D721Med (cell line): ENCODE measurements at regions not wholly inside any gene's neighbourhood (a gene's known extent, or its start where the extent isn't known, plus 50 kb on each side); places are given as distances from the start of the nearest gene placed in this dataset.
A peak's percentile ranks its signal among the peaks of the same experiment; 100 is the strongest.

Source experiments
- DNase-seq: peaks from one replicate; pipeline ENCODE4 v3.0.0; 2011; ENCODE audit warnings: low spot score; ENCODE audit not compliant: insufficient read length
- FAIRE-seq: peaks from 2 replicates; lab custom pipeline; 2011; peaks lifted over from hg19 to GRCh38; lab: Jason Lieb, UNC
- TF ChIP-seq, protein P1 (sequence below): IDR thresholded peaks from 2 replicates; pipeline ENCODE4 v1.5.1; 2012; ENCODE audit warnings: mild to moderate bottlenecking, control low read depth; ENCODE audit not compliant: insufficient read depth; ENCODE audit errors: missing control alignments

DNA sequence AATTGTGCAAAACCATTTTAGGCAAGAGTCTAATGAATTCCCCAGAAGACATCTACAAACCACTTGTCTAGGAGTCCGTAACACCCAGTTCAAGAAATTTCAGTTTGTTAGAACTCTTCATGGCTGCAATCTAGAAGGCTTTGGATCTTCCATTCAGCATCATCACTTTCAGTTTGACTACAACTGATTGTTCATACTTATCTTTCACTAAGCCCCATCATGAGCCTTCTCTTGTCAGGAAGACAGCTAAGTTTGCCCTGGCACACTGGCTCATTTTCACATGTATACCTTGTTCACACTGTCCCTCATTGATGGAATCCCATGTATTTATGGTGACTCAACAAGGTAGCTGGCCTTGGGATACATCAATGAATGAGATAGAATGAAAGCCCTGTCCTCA is 898.4 kb upstream of the CELF4 start:
- no peak for DNase-seq
- TF ChIP-seq, protein P1, sequence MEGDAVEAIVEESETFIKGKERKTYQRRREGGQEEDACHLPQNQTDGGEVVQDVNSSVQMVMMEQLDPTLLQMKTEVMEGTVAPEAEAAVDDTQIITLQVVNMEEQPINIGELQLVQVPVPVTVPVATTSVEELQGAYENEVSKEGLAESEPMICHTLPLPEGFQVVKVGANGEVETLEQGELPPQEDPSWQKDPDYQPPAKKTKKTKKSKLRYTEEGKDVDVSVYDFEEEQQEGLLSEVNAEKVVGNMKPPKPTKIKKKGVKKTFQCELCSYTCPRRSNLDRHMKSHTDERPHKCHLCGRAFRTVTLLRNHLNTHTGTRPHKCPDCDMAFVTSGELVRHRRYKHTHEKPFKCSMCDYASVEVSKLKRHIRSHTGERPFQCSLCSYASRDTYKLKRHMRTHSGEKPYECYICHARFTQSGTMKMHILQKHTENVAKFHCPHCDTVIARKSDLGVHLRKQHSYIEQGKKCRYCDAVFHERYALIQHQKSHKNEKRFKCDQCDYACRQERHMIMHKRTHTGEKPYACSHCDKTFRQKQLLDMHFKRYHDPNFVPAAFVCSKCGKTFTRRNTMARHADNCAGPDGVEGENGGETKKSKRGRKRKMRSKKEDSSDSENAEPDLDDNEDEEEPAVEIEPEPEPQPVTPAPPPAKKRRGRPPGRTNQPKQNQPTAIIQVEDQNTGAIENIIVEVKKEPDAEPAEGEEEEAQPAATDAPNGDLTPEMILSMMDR = no peak
- peak; percentile 84 for FAIRE-seq

DNA sequence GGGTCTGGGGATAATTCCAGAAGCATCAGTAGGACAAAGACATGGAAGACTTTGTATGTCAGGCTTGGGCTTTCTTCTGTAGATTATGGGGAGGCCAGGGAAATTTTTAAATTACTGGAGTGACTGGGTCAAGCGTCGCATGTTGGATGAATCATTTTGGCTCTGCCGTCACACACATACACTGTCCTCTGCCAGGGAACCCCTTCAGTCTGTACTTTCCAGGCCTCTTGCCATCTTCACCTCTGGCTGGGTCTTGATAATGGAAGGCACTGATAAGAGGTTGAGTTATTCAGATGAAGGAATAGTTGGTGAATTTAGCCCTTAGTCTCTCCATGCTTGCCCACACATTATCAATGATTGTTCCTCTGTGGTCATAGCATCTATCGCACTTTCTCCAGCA is 895.1 kb upstream of the CELF4 start:
- DNase-seq (no peak), FAIRE-seq (peak; percentile 29)
- TF ChIP-seq, protein P1 = no peak

DNA sequence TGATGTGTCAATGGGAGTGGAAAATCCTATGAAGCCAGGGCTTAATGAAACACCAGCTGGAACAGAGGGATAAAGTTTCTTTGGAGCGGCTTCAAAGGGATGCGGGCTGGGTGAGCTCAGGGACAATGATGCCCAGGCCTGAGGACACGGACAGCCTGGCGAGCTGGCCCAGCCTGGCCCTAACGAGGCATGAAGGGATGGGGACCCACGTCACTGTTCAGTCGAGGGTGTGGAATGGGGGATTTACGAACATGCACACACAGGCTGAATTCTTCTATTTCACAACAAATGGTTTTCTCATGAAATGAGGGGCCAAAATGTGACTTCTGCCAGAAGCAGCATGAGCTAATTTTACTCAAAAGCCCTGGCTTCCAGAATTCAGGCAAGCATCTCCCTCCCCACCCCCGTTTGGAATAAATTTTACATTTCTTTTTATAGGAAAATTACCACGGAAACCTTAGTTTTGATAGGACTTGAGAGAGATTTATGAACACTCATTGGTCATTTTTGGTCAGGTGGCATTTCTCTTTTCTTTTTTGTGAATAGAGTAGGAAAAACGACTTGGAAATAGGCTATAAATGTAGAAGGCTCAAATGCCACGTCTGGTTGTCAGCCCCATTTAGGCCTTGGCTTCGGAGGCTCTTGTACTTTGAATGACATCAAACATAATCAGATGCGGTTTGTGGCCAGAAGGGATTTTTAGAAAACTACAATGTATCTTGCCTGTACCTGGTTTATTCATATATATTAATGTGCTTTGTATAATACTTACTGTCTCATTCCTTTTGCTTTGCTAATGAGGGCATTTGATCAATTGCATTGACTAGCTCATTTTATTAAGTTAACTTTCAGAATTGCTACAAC is 893.8 kb upstream of the CELF4 start:
- TF ChIP-seq, protein P1 = no peak
- peak; percentile 25 for DNase-seq
- FAIRE-seq = peak; percentile 94

DNA sequence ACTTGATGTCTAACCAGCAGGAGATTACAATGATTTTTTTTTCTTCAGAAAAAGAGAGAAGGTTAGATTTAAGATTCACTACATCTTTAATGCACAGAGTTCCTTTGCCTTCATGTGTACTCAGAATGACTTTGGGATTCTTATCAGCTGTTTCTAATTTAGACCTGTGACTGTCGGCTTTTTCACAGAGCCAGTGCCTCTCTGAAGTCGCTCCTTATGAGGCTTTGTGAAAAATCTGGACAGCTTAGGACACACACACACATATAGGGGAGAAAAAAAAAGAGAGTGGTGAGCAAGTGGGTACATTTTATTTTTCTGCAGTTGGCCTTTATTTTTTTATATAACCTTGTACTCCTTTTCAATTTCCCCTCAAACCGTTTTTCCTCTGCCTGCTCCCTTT is 893.1 kb upstream of the CELF4 start:
- DNase-seq (no peak), FAIRE-seq (no peak)
- TF ChIP-seq, protein P1 = no peak

DNA sequence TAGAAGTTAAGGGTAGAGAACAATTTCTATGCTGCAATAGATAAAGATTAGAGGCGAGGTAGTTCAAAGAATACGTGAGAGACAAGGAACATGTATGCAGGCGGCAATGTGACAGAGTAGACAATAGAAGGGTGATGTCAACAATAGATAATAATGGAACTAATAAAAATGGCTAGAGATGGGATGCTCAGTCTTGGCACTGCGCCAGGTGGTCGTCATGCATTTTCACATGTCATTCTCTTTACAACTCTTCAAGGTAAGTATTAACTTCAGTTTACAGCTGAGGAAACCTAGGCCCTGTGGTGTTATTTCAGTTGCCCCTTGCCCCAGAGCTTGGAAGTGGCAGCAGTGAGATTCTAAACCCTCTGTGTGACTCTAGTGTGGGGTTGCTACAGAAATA is 890.7 kb upstream of the CELF4 start:
- FAIRE-seq (peak; percentile 41), DNase-seq (no peak)
- TF ChIP-seq, protein P1 = no peak

DNA sequence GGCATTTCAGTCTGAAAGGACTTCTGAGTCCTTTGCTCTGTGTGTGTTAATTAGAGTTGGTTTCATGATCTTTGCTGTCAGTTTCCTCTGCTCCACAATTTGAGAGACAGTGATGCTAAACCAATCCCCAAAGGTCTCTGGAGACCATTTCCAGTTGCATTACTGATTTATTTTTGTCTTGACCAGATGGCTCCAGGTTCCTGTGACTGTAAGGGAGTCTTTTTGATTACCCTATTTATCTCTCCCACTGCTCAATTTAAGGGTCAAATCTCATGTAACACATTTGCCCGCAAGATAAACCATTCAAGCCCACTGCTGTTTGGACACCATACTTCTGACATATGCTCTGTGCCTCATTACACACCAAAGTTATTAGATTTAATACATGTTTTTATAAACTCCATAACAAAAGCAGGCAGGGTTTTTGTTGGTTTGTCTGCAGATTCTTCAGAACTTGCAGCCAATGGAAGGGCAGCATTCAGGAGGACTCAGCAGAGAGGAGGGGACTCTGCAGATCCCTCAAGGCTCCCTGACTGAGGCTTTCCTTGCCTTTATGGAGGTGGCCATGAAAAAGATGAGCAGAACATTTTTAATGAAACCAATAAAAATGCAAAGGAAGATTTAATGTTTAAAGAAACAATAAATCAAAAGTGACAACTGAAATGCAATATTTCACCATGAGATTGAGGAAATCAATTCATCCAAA is 889.3 kb upstream of the CELF4 start:
- no peak for DNase-seq

More for the DNA sequence above, 889.3 kb upstream of the CELF4 start:
- TF ChIP-seq, protein P1 = no peak
- peak; percentile 93 for FAIRE-seq
